ENCODE measurements at regions not wholly inside any gene's neighbourhood (a gene's known extent, or its start where the extent isn't known, plus 50 kb on each side); places are given as distances from the start of the nearest gene placed in this dataset.

GRCh38 chr4:138090150-138090917 lies 151.8 kb downstream of the SLC7A11 start:
- TF ChIP-seq EP300 (IDR thresholded peaks at IDR 0.05; ENCODE audit: borderline replicate concordance in 1 of 2, low read depth in 1 of 2, low read length in 1 of 2) (0 out of 4 replicates have a peak, but pooled peaks of 1 of the 2 experiments have one; percentile 22), USF2 (IDR thresholded peaks at IDR 0.05; ENCODE audit: borderline replicate concordance, low read depth, low read length) (no peak), FOXM1 (IDR thresholded peaks at IDR 0.05; ENCODE audit: low read depth) (no peak), CTCF (IDR thresholded peaks at IDR 0.05) (peak; percentile 81), POLR2AphosphoS5 (IDR thresholded peaks at IDR 0.05; ENCODE audit: low read depth, low read length) (no peak), EZH2phosphoT487 (IDR thresholded peaks at IDR 0.05; ENCODE audit: borderline replicate concordance, low read depth) (no peak), TAF1 (IDR thresholded peaks at IDR 0.05; ENCODE audit: borderline replicate concordance, low read depth, low read length) (no peak), FOSL2 (IDR thresholded peaks at IDR 0.05; ENCODE audit: borderline replicate concordance, low read depth) (no peak), CHD2 (IDR thresholded peaks at IDR 0.05; ENCODE audit: low read length, partially characterized antibody) (no peak)
